SK-N-SH treated with all-trans-retinoic acid at 6 μM for 48 hours (cell line): ENCODE measurements at regions not wholly inside any gene's neighbourhood (a gene's known extent, or its start where the extent isn't known, plus 50 kb on each side); places are given as distances from the start of the nearest gene placed in this dataset.
"Not testable (repeated sequence)": the region's sequence is repeated elsewhere in the genome, so short reads cannot be mapped to it uniquely, and the experiment has no call there.

Source experiments
- ATAC-seq: fragments of 200-7000 bp; cut with Tn5 transposase; 3 replicates; pipeline ENCODE4 v1.9.1; 2020; ENCODE audit warnings: mild to moderate bottlenecking, moderate library complexity
- ARNTL ChIP-seq: fragments of 450-650 bp; formaldehyde crosslinking; IDR thresholded peaks from 2 replicates; pipeline ENCODE4 v1.5.0; 2020; ENCODE audit warnings: low read depth, mild to moderate bottlenecking, moderate library complexity, borderline replicate concordance
- CSDC2 ChIP-seq: fragments of 250-450 bp; sonication (Bioruptor Pico); IDR thresholded peaks from 2 replicates; pipeline ENCODE4 v1.5.0; 2020; ENCODE audit warnings: mild to moderate bottlenecking, moderate library complexity
- CSRNP3 ChIP-seq: fragments of 250-450 bp; sonication (Bioruptor Pico); IDR thresholded peaks from 2 replicates; pipeline ENCODE4 v1.5.1; 2021; ENCODE audit warnings: mild to moderate bottlenecking, moderate library complexity
- ESRRG ChIP-seq: fragments of 250-450 bp; sonication (Bioruptor Pico); IDR thresholded peaks from 2 replicates; pipeline ENCODE4 v1.6.1; 2021; ENCODE audit warnings: mild to moderate bottlenecking
- ISL1 ChIP-seq: fragments of 250-450 bp; sonication (Bioruptor Pico); IDR thresholded peaks from 2 replicates; pipeline ENCODE4 v2.1.2; 2022; ENCODE audit warnings: mild to moderate bottlenecking, moderate library complexity
- OSR1 ChIP-seq: fragments of 250-450 bp; sonication (Bioruptor Pico); IDR thresholded peaks from 2 replicates; pipeline ENCODE4 v1.8.0; 2022; ENCODE audit warnings: moderate library complexity, mild to moderate bottlenecking, inconsistent platforms
- POU6F1 ChIP-seq: fragments of 250-450 bp; sonication (Bioruptor Pico); IDR thresholded peaks from 2 replicates; pipeline ENCODE4 v1.8.0; 2021; ENCODE audit warnings: low read depth, mild to moderate bottlenecking, moderate library complexity, borderline replicate concordance
- PPARA ChIP-seq: fragments of 250-450 bp; sonication (Bioruptor Pico); IDR thresholded peaks from 2 replicates; pipeline ENCODE4 v1.5.0; 2020; ENCODE audit warnings: mild to moderate bottlenecking, borderline replicate concordance
- RARB ChIP-seq: fragments of 250-450 bp; sonication (Bioruptor Pico); IDR thresholded peaks from 2 replicates; pipeline ENCODE4 v1.8.0; 2021; ENCODE audit warnings: mild to moderate bottlenecking, moderate library complexity
- SNAI2 ChIP-seq: fragments of 250-450 bp; sonication (Bioruptor Pico); IDR thresholded peaks from 2 replicates; pipeline ENCODE4 v1.5.0; 2020; ENCODE audit warnings: mild to moderate bottlenecking, moderate library complexity
- TCF4 ChIP-seq: fragments of 250-450 bp; sonication (Bioruptor Pico); IDR thresholded peaks from 2 replicates; pipeline ENCODE4 v1.8.0; 2021; ENCODE audit warnings: mild to moderate bottlenecking, moderate library complexity, borderline replicate concordance
- TOX ChIP-seq: fragments of 250-450 bp; sonication (Bioruptor Pico); IDR thresholded peaks from 2 replicates; pipeline ENCODE4 v1.8.0; 2021; ENCODE audit warnings: mild to moderate bottlenecking, moderate library complexity, borderline replicate concordance
- ZC3H10 ChIP-seq: fragments of 250-450 bp; sonication (Bioruptor Pico); IDR thresholded peaks from 2 replicates; pipeline ENCODE4 v1.5.1; 2021; ENCODE audit warnings: mild to moderate bottlenecking, moderate library complexity
- ZFP3 ChIP-seq: fragments of 250-450 bp; sonication (Bioruptor Pico); IDR thresholded peaks from 2 replicates; pipeline ENCODE4 v1.5.0; 2020; ENCODE audit warnings: mild to moderate bottlenecking, moderate library complexity
- ZFP30 ChIP-seq: fragments of 450-650 bp; formaldehyde crosslinking; IDR thresholded peaks from 2 replicates; pipeline ENCODE4 v1.5.0; 2022; ENCODE audit warnings: mild to moderate bottlenecking, moderate library complexity
- ZNF565 ChIP-seq: fragments of 450-650 bp; formaldehyde crosslinking; conservative IDR thresholded peaks from 2 replicates; pipeline ENCODE4 v1.5.0; 2020; ENCODE audit warnings: low read depth, mild to moderate bottlenecking, moderate library complexity
- ZNF70 ChIP-seq: fragments of 450-650 bp; formaldehyde crosslinking; IDR thresholded peaks from 2 replicates; pipeline ENCODE4 v1.5.0; 2020; ENCODE audit warnings: mild to moderate bottlenecking, moderate library complexity
- ZNF8 ChIP-seq: fragments of 450-650 bp; formaldehyde crosslinking; IDR thresholded peaks from 2 replicates; pipeline ENCODE4 v1.5.0; 2020; ENCODE audit warnings: mild to moderate bottlenecking, moderate library complexity
- TF ChIP-seq, protein P1 (sequence below): fragments of 250-450 bp; sonication (Bioruptor Pico); IDR thresholded peaks from 2 replicates; pipeline ENCODE4 v1.8.0; 2020; ENCODE audit warnings: mild to moderate bottlenecking, moderate library complexity, borderline replicate concordance

- no peak for ATAC-seq
- TF ChIP-seq TOX (CRISPR knock-in tag) = no peak
- TF ChIP-seq RARB = no peak
- TF ChIP-seq ZC3H10 (CRISPR knock-in tag) = no peak
- no peak for TF ChIP-seq SNAI2 (CRISPR knock-in tag)
Observed at GRCh38 chr6:169975701-169976100, 224.3 kb downstream of the ERMARD start.

DNA sequence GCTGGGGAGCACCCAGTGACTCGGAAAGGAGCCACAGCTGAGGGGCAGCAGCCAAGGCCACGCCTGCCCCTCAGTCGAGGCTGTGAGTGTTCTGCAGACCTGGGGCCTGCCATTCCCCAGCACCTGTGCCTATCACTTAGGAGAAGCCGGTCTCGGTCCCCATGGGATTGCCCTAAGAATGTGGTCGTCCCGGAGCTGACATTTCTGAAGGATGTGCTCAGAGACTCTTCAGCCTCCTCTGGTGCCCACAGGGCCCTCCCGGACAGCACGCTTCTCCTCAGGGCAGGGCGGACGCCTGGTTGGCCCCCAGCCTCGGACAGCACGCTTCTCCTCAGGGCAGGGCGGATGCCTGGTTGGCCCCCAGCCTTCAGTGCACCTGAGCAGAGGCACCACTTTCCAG is 223.9 kb downstream of the ERMARD start:
- ATAC-seq = no peak
- TF ChIP-seq ESRRG (no peak), OSR1 (CRISPR knock-in tag) (no peak), CSRNP3 (CRISPR knock-in tag) (no peak), ZC3H10 (CRISPR knock-in tag) (no peak)

- TF ChIP-seq ZC3H10 (CRISPR knock-in tag) (no peak), RARB (no peak), SNAI2 (CRISPR knock-in tag) (no peak), ZFP30 (CRISPR knock-in tag) (no peak), ESRRG (no peak), PPARA (no peak), TCF4 (CRISPR knock-in tag) (no peak), ZNF8 (CRISPR knock-in tag) (no peak)
- TF ChIP-seq, protein P1, sequence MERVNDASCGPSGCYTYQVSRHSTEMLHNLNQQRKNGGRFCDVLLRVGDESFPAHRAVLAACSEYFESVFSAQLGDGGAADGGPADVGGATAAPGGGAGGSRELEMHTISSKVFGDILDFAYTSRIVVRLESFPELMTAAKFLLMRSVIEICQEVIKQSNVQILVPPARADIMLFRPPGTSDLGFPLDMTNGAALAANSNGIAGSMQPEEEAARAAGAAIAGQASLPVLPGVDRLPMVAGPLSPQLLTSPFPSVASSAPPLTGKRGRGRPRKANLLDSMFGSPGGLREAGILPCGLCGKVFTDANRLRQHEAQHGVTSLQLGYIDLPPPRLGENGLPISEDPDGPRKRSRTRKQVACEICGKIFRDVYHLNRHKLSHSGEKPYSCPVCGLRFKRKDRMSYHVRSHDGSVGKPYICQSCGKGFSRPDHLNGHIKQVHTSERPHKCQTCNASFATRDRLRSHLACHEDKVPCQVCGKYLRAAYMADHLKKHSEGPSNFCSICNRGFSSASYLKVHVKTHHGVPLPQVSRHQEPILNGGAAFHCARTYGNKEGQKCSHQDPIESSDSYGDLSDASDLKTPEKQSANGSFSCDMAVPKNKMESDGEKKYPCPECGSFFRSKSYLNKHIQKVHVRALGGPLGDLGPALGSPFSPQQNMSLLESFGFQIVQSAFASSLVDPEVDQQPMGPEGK (CRISPR knock-in tag) = no peak
- no peak for ATAC-seq
Observed at GRCh38 chr6:169974663-169975062, 223.2 kb downstream of the ERMARD start.

GRCh38 chr6:169973588-169974467 is 222.4 kb downstream of the ERMARD start:
- ATAC-seq = not testable (repeated sequence)

GRCh38 chr6:169972736-169973135 is 221.3 kb downstream of the ERMARD start:
- ATAC-seq = no peak
- TF ChIP-seq OSR1 (CRISPR knock-in tag) (no peak), TOX (CRISPR knock-in tag) (no peak), ZFP3 (CRISPR knock-in tag) (no peak), TCF4 (CRISPR knock-in tag) (no peak), ARNTL (CRISPR knock-in tag) (no peak), ISL1 (CRISPR knock-in tag) (no peak), POU6F1 (CRISPR knock-in tag) (no peak), CSRNP3 (CRISPR knock-in tag) (no peak), ZNF565 (CRISPR knock-in tag) (no peak), PPARA (no peak), CSDC2 (CRISPR knock-in tag) (no peak), ZC3H10 (CRISPR knock-in tag) (no peak), ESRRG (no peak), ZNF70 (CRISPR knock-in tag) (no peak), ZNF8 (CRISPR knock-in tag) (no peak)
- TF ChIP-seq, protein P1 (CRISPR knock-in tag) = no peak
- TF ChIP-seq, all 23 proteins: peak for 0
